ENCODE measurements at regions not wholly inside any gene's neighbourhood (a gene's known extent, or its start where the extent isn't known, plus 50 kb on each side); places are given as distances from the start of the nearest gene placed in this dataset.

DNA sequence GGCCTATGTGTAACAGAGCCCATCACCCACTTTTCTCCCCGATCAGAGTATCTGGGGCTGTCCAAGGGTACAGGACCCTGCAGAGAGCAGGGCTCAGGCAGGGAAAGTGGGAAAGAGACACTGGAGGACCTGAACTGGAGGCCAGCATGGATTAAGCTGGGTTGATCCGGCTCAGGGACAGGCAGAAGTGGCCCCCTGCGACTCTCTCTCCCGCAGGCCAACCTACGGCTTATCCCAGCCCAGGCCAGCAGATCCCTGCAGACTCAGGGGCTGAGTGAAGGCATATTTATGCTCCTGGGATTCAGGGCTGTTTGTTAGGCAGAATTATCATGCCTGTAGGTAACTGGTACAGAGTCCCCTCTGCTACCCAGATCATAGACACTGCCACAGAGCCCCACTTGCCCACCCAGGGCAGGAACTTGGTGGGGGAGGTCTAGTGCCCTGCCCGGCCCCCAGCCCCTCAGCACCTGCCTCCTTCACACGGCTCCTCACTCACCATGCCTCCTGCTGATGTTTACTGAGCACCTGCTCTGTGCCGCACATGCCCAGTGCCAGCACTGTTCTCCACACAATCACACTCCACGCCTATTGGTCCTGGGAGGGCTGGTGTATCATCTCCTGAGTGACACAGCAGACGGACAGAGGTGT is 87.3 kb downstream of the ADRA2C start:
- TF ChIP-seq, protein P1, sequence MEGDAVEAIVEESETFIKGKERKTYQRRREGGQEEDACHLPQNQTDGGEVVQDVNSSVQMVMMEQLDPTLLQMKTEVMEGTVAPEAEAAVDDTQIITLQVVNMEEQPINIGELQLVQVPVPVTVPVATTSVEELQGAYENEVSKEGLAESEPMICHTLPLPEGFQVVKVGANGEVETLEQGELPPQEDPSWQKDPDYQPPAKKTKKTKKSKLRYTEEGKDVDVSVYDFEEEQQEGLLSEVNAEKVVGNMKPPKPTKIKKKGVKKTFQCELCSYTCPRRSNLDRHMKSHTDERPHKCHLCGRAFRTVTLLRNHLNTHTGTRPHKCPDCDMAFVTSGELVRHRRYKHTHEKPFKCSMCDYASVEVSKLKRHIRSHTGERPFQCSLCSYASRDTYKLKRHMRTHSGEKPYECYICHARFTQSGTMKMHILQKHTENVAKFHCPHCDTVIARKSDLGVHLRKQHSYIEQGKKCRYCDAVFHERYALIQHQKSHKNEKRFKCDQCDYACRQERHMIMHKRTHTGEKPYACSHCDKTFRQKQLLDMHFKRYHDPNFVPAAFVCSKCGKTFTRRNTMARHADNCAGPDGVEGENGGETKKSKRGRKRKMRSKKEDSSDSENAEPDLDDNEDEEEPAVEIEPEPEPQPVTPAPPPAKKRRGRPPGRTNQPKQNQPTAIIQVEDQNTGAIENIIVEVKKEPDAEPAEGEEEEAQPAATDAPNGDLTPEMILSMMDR (IDR thresholded peaks at IDR 0.05 in 4 of 5, conservative IDR thresholded peaks at IDR 0.05 in 1 of 5), result no peak
- no peak for TF ChIP-seq POLR2A (IDR thresholded peaks at IDR 0.05)

Data from gastrocnemius medialis (tissue), 4 donors.